HepG2 (cell line): ENCODE measurements at regions not wholly inside any gene's neighbourhood (a gene's known extent, or its start where the extent isn't known, plus 50 kb on each side); places are given as distances from the start of the nearest gene placed in this dataset.

Experiments
- ATAC-seq: fragments of 200-7000 bp; cut with Tn5 transposase; 3 replicates; pipeline ENCODE4 v1.9.1; 2020; ENCODE audit warnings: mild to moderate bottlenecking, moderate library complexity
- BruUV-seq: library from RNA; stranded (reverse); fragments of 400-500 nt; replicated peaks from 2 replicates; lab custom pipeline; 2021; lab: Mats Ljungman, UMichigan
- CTCF ChIA-PET: fragments of 300-600 bp; formaldehyde crosslinking; extraction: SDS; loops from one replicate; lab custom pipeline; 2021; ENCODE audit warnings: low total read pairs, inconsistent platforms, low intra/inter-chr PET ratio; lab: Yijun Ruan, JAX
- POLR2A ChIA-PET: fragments of 350-600 bp; sonication (Branson Sonifier 250); formaldehyde crosslinking; loops from one replicate; lab custom pipeline; 2020; ENCODE audit warnings: antibody characterized with exemption, inconsistent platforms; lab: Yijun Ruan, JAX
- DNase-seq: peaks from one replicate; pipeline ENCODE4 v3.0.0-alpha.2; 2015; ENCODE audit warnings: low spot score
- FAIRE-seq: peaks from 3 replicates; lab custom pipeline; 2011; peaks lifted over from hg19 to GRCh38; lab: Jason Lieb, UNC
- H2AFZ ChIP-seq: one replicate; pipeline ENCODE4 v1.6.1; 2011; ENCODE audit warnings: low read length, inconsistent platforms
- H3K27ac ChIP-seq: fragments of 300-600 bp; 3 replicates; pipeline ENCODE4 v1.8.0; 2011; ENCODE audit warnings: mixed run types, mild to moderate bottlenecking, mixed read lengths, low read length, inconsistent platforms; ENCODE audit not compliant: insufficient read depth; ENCODE audit errors: extremely low read length
- H3K27me3 ChIP-seq, 2 experiments: fragments of 200-600 bp in 1 of 2; 2 replicates in 1 of 2; 3 replicates in 1 of 2; pipeline versions ENCODE4 v1.6.0 to v1.8.0; 2011; ENCODE audit warnings: low read length in 2 of 2, mild to moderate bottlenecking in 2 of 2, moderate library complexity in 2 of 2, inconsistent platforms in 1 of 2; ENCODE audit not compliant: insufficient read depth in 2 of 2, control insufficient read depth in 1 of 2
- H3K36me3 ChIP-seq, 2 experiments: fragments of 200-600 bp in 1 of 2; replicated peaks in 1 of 2; 2 replicates in 1 of 2; 3 replicates in 1 of 2; pipeline versions ENCODE4 v1.5.1 to v1.8.0; 2011; ENCODE audit warnings: low read length in 2 of 2, inconsistent platforms in 1 of 2; ENCODE audit not compliant: insufficient read depth in 2 of 2, control insufficient read depth in 1 of 2
- H3K4me1 ChIP-seq: 2 replicates; pipeline ENCODE4 v1.5.1; 2012; ENCODE audit warnings: low read length, inconsistent platforms; ENCODE audit not compliant: insufficient read depth
- H3K4me2 ChIP-seq: 2 replicates; pipeline ENCODE4 v1.6.0; 2011; ENCODE audit warnings: low read depth, low read length, inconsistent platforms
- H3K4me3 ChIP-seq, 3 experiments: fragments of 200-600 bp in 1 of 3; sonication (generic), shearing (Covaris generic) in 1 of 3; replicated peaks in 1 of 3; 2 replicates each; pipeline ENCODE4 v1.5.1; 2011 to 2016; ENCODE audit warnings: low read length in 3 of 3, inconsistent platforms in 2 of 3, low read depth in 2 of 3, mild to moderate bottlenecking in 2 of 3, control low read depth in 1 of 3, mixed read lengths in 1 of 3; ENCODE audit not compliant: insufficient read depth in 1 of 3
- H3K79me2 ChIP-seq: one replicate; pipeline ENCODE4 v1.6.1; 2011; ENCODE audit warnings: low read length, inconsistent platforms; ENCODE audit not compliant: insufficient read depth
- H3K9ac ChIP-seq: 2 replicates; pipeline ENCODE4 v1.6.0; 2011; ENCODE audit warnings: mild to moderate bottlenecking, low read depth, low read length, inconsistent platforms; ENCODE audit not compliant: insufficient read depth
- H3K9me3 ChIP-seq: 2 replicates; pipeline ENCODE4 v1.5.1; 2012; ENCODE audit warnings: mild to moderate bottlenecking, low read length
- H4K20me1 ChIP-seq: 2 replicates; pipeline ENCODE4 v1.6.0; 2011; ENCODE audit warnings: inconsistent platforms, mild to moderate bottlenecking, low read length, moderate library complexity; ENCODE audit not compliant: insufficient read depth
- ELF1 ChIP-seq: sonication (generic); formaldehyde crosslinking; IDR thresholded peaks from 2 replicates; pipeline ENCODE4 v1.4.0; 2020; ENCODE audit warnings: missing genetic modification reagents
- GATAD2A ChIP-seq: IDR thresholded peaks from 2 replicates; pipeline ENCODE4 v1.6.1; 2016
- HMGXB3 ChIP-seq: sonication (generic); formaldehyde crosslinking; IDR thresholded peaks from 2 replicates; pipeline ENCODE4 v1.4.0; 2020; ENCODE audit warnings: missing genetic modification reagents, borderline replicate concordance
- IKZF1 ChIP-seq: fragments of 450-650 bp; IDR thresholded peaks from 2 replicates; pipeline ENCODE4 v1.7.1; 2016
- NFATC3 ChIP-seq: sonication (generic); formaldehyde crosslinking; IDR thresholded peaks from 2 replicates; pipeline ENCODE4 v1.5.1; 2020; ENCODE audit warnings: mild to moderate bottlenecking, missing genetic modification reagents
- NONO ChIP-seq, 2 experiments: fragments of 450-650 bp in 1 of 2; sonication (generic) in 1 of 2; formaldehyde crosslinking in 1 of 2; IDR thresholded peaks in 1 of 2; conservative IDR thresholded peaks in 1 of 2; 2 replicates each; pipeline versions ENCODE4 v1.6.1 to v1.8.0; 2017 to 2022; ENCODE audit warnings: mild to moderate bottlenecking in 1 of 2, missing genetic modification reagents in 1 of 2, moderate library complexity in 1 of 2
- RFX1 ChIP-seq: fragments of 450-650 bp; IDR thresholded peaks from 2 replicates; pipeline ENCODE4 v1.6.1; 2017
- SOX5 ChIP-seq: IDR thresholded peaks from 2 replicates; pipeline ENCODE4 v1.6.1; 2016; ENCODE audit warnings: borderline replicate concordance
- SRSF4 ChIP-seq: fragments of 200-400 bp; formaldehyde crosslinking; IDR thresholded peaks from one replicate; pipeline ENCODE4 v1.6.1; 2018; ENCODE audit warnings: mild to moderate bottlenecking, low read depth, low read length, moderate library complexity; ENCODE audit not compliant: poor library complexity, severe bottlenecking
- ZBTB8A ChIP-seq: sonication (generic); formaldehyde crosslinking; IDR thresholded peaks from 2 replicates; pipeline ENCODE4 v1.4.0; 2020; ENCODE audit warnings: mild to moderate bottlenecking, low read depth, missing genetic modification reagents, borderline replicate concordance
- ZIK1 ChIP-seq: sonication (generic); formaldehyde crosslinking; IDR thresholded peaks from 2 replicates; pipeline ENCODE4 v1.5.0; 2020; ENCODE audit warnings: mild to moderate bottlenecking, low read depth, missing genetic modification reagents, borderline replicate concordance
- ZNF335 ChIP-seq: sonication (generic); formaldehyde crosslinking; IDR thresholded peaks from 2 replicates; pipeline ENCODE4 v1.4.0; 2020; ENCODE audit warnings: missing genetic modification reagents
- ZSCAN12 ChIP-seq: sonication (generic); formaldehyde crosslinking; IDR thresholded peaks from 2 replicates; pipeline ENCODE4 v1.9.0; 2021; ENCODE audit warnings: mild to moderate bottlenecking, missing genetic modification reagents
- WGBS: methylation state at CpG from one replicate; pipeline ENCODE4 v1.1.6; 2017; ENCODE audit warnings: low lambda C conversion rate; 5-methylcytosine and 5-hydroxymethylcytosine counted together
- in situ Hi-C: cut with HindIII; loops from 2 replicates; pipeline ENCODE4 v1.10.0; 2017; ENCODE audit warnings: low pct_unique_long_range_greater_than_20kb; ENCODE audit not compliant: extremely low pct_ligation_motif_present
- intact Hi-C: fragments of 100-400 bp; cut with micrococcal nuclease; formaldehyde crosslinking; loops from one replicate; pipeline ENCODE4 v1.10.0; 2022; ENCODE audit not compliant: unreplicated experiment
- TF ChIP-seq, protein P1 (sequence below): sonication (generic); formaldehyde crosslinking; IDR thresholded peaks from 2 replicates; pipeline ENCODE4 v1.8.0; 2022; ENCODE audit warnings: mild to moderate bottlenecking, missing genetic modification reagents
- TF ChIP-seq, protein P2 (sequence below): sonication (generic); formaldehyde crosslinking; IDR thresholded peaks from 2 replicates; pipeline ENCODE4 v1.8.1; 2023; ENCODE audit warnings: mild to moderate bottlenecking, missing genetic modification reagents, borderline replicate concordance
- TF ChIP-seq, protein P3 (sequence below): sonication (generic); formaldehyde crosslinking; IDR thresholded peaks from 2 replicates; pipeline ENCODE4 v1.9.0; 2021; ENCODE audit warnings: missing genetic modification reagents, borderline replicate concordance

- intact Hi-C loops (no loop called here), in situ Hi-C loops (no loop called here)
- no peaks in the 10 kb centered on the region for H3K79me2 ChIP-seq
- no peak overlapping the region for H2AFZ ChIP-seq
- no peak for DNase-seq
- H4K20me1 ChIP-seq = no peaks in the 10 kb centered on the region
- ChIA-PET POLR2A (no interaction called here), CTCF (no interaction called here)
- H3K4me1 ChIP-seq = no peaks in the 10 kb centered on the region
- H3K36me3 ChIP-seq = no peaks in the 10 kb centered on the region
- no TSS peak for BruUV-seq
- H3K27ac ChIP-seq = no peak overlapping the region
- no peaks in the 10 kb centered on the region for H3K9me3 ChIP-seq
- 2% methylated on average over 6 of the region's 6 CpGs for WGBS
- no peak for ATAC-seq
- no peaks in the 10 kb centered on the region; a peak in 1 of 5 replicates for H3K27me3 ChIP-seq
- FAIRE-seq = no peak
- H3K9ac ChIP-seq = no peak overlapping the region
- no peak overlapping the region for H3K4me2 ChIP-seq
- H3K4me3 ChIP-seq = no peak overlapping the region
- TF ChIP-seq NFATC3 (no peak), SRSF4 (no peak), NONO (IDR thresholded peaks at IDR 0.05) (no peak), NONO (CRISPR knock-in tag; conservative IDR thresholded peaks at IDR 0.05) (no peak), ZNF335 (CRISPR knock-in tag) (no peak), IKZF1 (no peak), ELF1 (no peak), ZIK1 (CRISPR knock-in tag) (no peak), RFX1 (no peak), SOX5 (no peak), GATAD2A (CRISPR knock-in tag) (no peak), ZBTB8A (CRISPR knock-in tag) (no peak), ZSCAN12 (CRISPR knock-in tag) (no peak), HMGXB3 (CRISPR knock-in tag) (no peak)
- TF ChIP-seq, protein P1, sequence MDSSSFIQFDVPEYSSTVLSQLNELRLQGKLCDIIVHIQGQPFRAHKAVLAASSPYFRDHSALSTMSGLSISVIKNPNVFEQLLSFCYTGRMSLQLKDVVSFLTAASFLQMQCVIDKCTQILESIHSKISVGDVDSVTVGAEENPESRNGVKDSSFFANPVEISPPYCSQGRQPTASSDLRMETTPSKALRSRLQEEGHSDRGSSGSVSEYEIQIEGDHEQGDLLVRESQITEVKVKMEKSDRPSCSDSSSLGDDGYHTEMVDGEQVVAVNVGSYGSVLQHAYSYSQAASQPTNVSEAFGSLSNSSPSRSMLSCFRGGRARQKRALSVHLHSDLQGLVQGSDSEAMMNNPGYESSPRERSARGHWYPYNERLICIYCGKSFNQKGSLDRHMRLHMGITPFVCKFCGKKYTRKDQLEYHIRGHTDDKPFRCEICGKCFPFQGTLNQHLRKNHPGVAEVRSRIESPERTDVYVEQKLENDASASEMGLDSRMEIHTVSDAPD (CRISPR knock-in tag) = no peak
- TF ChIP-seq, protein P2, sequence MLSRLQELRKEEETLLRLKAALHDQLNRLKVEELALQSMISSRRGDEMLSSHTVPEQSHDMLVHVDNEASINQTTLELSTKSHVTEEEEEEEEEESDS (CRISPR knock-in tag) = no peak
- TF ChIP-seq, protein P3, sequence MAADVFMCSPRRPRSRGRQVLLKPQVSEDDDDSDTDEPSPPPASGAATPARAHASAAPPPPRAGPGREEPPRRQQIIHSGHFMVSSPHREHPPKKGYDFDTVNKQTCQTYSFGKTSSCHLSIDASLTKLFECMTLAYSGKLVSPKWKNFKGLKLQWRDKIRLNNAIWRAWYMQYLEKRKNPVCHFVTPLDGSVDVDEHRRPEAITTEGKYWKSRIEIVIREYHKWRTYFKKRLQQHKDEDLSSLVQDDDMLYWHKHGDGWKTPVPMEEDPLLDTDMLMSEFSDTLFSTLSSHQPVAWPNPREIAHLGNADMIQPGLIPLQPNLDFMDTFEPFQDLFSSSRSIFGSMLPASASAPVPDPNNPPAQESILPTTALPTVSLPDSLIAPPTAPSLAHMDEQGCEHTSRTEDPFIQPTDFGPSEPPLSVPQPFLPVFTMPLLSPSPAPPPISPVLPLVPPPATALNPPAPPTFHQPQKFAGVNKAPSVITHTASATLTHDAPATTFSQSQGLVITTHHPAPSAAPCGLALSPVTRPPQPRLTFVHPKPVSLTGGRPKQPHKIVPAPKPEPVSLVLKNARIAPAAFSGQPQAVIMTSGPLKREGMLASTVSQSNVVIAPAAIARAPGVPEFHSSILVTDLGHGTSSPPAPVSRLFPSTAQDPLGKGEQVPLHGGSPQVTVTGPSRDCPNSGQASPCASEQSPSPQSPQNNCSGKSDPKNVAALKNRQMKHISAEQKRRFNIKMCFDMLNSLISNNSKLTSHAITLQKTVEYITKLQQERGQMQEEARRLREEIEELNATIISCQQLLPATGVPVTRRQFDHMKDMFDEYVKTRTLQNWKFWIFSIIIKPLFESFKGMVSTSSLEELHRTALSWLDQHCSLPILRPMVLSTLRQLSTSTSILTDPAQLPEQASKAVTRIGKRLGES (CRISPR knock-in tag) = no peak
These were observed 167.5 kb upstream of the FREM2 start for GRCh38 chr13:38519229-38519911.
